Endodermal cell (in vitro differentiated cells): ENCODE measurements at regions not wholly inside any gene's neighbourhood (a gene's known extent, or its start where the extent isn't known, plus 50 kb on each side); places are given as distances from the start of the nearest gene placed in this dataset.

Experiments
- DNase-seq: peaks from one replicate; pipeline ENCODE4 v3.0.0-alpha.2; 2017
- H3K27ac ChIP-seq: 2 replicates; pipeline ENCODE4 v1.5.1; 2013; ENCODE audit warnings: mild to moderate bottlenecking, low read depth, low read length, moderate library complexity
- H3K27me3 ChIP-seq: 2 replicates; pipeline ENCODE4 v1.6.1; 2013; ENCODE audit warnings: mild to moderate bottlenecking, low read length, moderate library complexity; ENCODE audit not compliant: insufficient read depth, control insufficient read depth, poor library complexity, severe bottlenecking
- H3K36me3 ChIP-seq: 2 replicates; pipeline ENCODE4 v1.7.0; 2013; ENCODE audit warnings: mild to moderate bottlenecking, low read length, moderate library complexity; ENCODE audit not compliant: control insufficient read depth, insufficient read depth
- H3K4me1 ChIP-seq: one replicate; pipeline ENCODE4 v1.7.0; 2013; ENCODE audit warnings: low read length; ENCODE audit not compliant: control insufficient read depth, insufficient read depth
- H3K4me3 ChIP-seq: 2 replicates; pipeline ENCODE4 v1.5.1; 2013; ENCODE audit warnings: mild to moderate bottlenecking, low read length, moderate library complexity
- H3K9ac ChIP-seq: 2 replicates; pipeline ENCODE4 v1.6.1; 2013; ENCODE audit warnings: mild to moderate bottlenecking, low read length, moderate library complexity; ENCODE audit not compliant: poor library complexity, severe bottlenecking; ENCODE audit errors: extremely low read depth
- H3K9me3 ChIP-seq: 2 replicates; pipeline ENCODE4 v1.6.1; 2013; ENCODE audit warnings: mild to moderate bottlenecking, low read length, moderate library complexity; ENCODE audit not compliant: control insufficient read depth
- H3K27ac Mint-ChIP-seq: 2 replicates; pipeline ENCODE4 v1.8.0; 2020; ENCODE audit warnings: mixed read lengths
- H3K27me3 Mint-ChIP-seq: 2 replicates; pipeline ENCODE4 v1.8.0; 2021; ENCODE audit warnings: mild to moderate bottlenecking, mixed read lengths; ENCODE audit not compliant: insufficient read depth
- H3K36me3 Mint-ChIP-seq: 2 replicates; pipeline ENCODE4 v1.8.0; 2020; ENCODE audit warnings: low read depth, mixed read lengths
- H3K4me1 Mint-ChIP-seq: 2 replicates; pipeline ENCODE4 v1.8.0; 2020; ENCODE audit warnings: mixed read lengths
- H3K4me3 Mint-ChIP-seq: 2 replicates; pipeline ENCODE4 v1.8.0; 2020; ENCODE audit warnings: mild to moderate bottlenecking, moderate library complexity, mixed read lengths
- H3K9me3 Mint-ChIP-seq: 2 replicates; pipeline ENCODE4 v1.8.0; 2020; ENCODE audit warnings: mild to moderate bottlenecking, mixed read lengths
- CTCF ChIP-seq: fragments of 200-600 bp; sonication (generic); conservative IDR thresholded peaks from 2 replicates; pipeline ENCODE4 v1.5.0; 2021; ENCODE audit warnings: antibody characterized with exemption, mild to moderate bottlenecking
- WGBS, 2 experiments: methylation state at CpG; one replicate each; pipeline versions ENCODE4 v1.1.5 to v1.1.7; 2013; ENCODE audit warnings: missing lambda C conversion rate in 2 of 2, mixed read lengths in 1 of 2; ENCODE audit not compliant: insufficient coverage in 1 of 2, insufficient read length in 1 of 2; 5-methylcytosine and 5-hydroxymethylcytosine counted together

GRCh38 chr18:72171596-72171995 is 372.5 kb downstream of the CBLN2 start:
- no peak overlapping the region for H3K4me3 ChIP-seq
- TF ChIP-seq CTCF: no peak
- H3K4me1 Mint-ChIP-seq: no peaks in the 10 kb centered on the region
- H3K36me3 ChIP-seq: no peaks in the 10 kb centered on the region
- peaks cover 12% of the 10 kb centered on the region for H3K9me3 Mint-ChIP-seq
- no peaks in the 10 kb centered on the region for H3K36me3 Mint-ChIP-seq
- peaks cover 52% of the 10 kb centered on the region for H3K9me3 ChIP-seq
- H3K27me3 Mint-ChIP-seq: no peaks in the 10 kb centered on the region
- H3K4me3 Mint-ChIP-seq: no peak overlapping the region
- no peaks in the 10 kb centered on the region for H3K4me1 ChIP-seq
- 92% methylated on average over 2 of the region's 2 CpGs; no CpG with 5 or more reads in 1 of the 2 experiments for WGBS, 2 experiments
- no peak overlapping the region for H3K9ac ChIP-seq
- H3K27me3 ChIP-seq: no peaks in the 10 kb centered on the region
- H3K27ac Mint-ChIP-seq: no peak overlapping the region
- no peak for DNase-seq
- no peak overlapping the region for H3K27ac ChIP-seq

DNA sequence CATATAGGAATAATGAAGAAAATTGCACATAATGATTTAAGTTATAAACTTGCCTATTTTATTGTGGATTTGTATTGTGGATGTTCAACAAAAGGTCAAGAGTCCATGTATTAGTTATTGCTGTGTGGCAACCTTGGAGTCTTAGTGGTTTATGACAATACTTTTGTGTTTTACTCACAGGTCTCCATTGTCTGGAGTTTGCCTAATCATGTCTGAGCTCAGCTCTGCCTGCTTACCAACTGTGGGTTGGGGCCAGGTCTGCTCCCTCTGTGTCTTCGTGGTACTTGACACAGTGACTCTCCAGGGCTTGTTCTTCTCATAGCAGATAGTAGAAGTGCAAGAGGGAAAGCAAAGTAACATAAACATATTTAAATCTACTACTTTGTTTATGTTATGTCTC is 382.5 kb downstream of the CBLN2 start:
- no peak overlapping the region for H3K4me3 Mint-ChIP-seq
- 54% methylated on average over 1 of the region's 1 CpG; no CpG with 5 or more reads in 1 of the 2 experiments for WGBS, 2 experiments

GRCh38 chr18:72160510-72161445 is 383.4 kb downstream of the CBLN2 start:
- Mint-ChIP-seq H3K27me3 (no peaks in the 10 kb centered on the region), H3K27ac (no peak overlapping the region), H3K9me3 (no peaks in the 10 kb centered on the region), H3K4me1 (peaks cover 2% of the 10 kb centered on the region), H3K4me3 (no peak overlapping the region), H3K36me3 (no peaks in the 10 kb centered on the region)
- no peak for DNase-seq
- Histone ChIP-seq H3K27me3 (no peaks in the 10 kb centered on the region), H3K4me1 (no peaks in the 10 kb centered on the region), H3K9ac (no peak overlapping the region), H3K9me3 (peaks cover 43% of the 10 kb centered on the region), H3K36me3 (no peaks in the 10 kb centered on the region), H3K27ac (no peak overlapping the region), H3K4me3 (no peak overlapping the region)
- 59 to 80% methylated on average over 1 to 5 of the region's 5 CpGs for WGBS, 2 experiments
- no peak for TF ChIP-seq CTCF

More for the DNA sequence above, 382.5 kb downstream of the CBLN2 start:
- no peak for TF ChIP-seq CTCF
- no peaks in the 10 kb centered on the region for H3K27me3 ChIP-seq
- no peak overlapping the region for H3K27ac Mint-ChIP-seq
- H3K9me3 ChIP-seq: peaks cover 47% of the 10 kb centered on the region
- H3K4me1 Mint-ChIP-seq: peaks cover 2% of the 10 kb centered on the region
- H3K27me3 Mint-ChIP-seq: no peaks in the 10 kb centered on the region
- no peaks in the 10 kb centered on the region for H3K4me1 ChIP-seq
- H3K9ac ChIP-seq: no peak overlapping the region
- no peak for DNase-seq
- no peaks in the 10 kb centered on the region for H3K36me3 Mint-ChIP-seq
- no peak overlapping the region for H3K4me3 ChIP-seq
- no peak overlapping the region for H3K27ac ChIP-seq
- no peaks in the 10 kb centered on the region for H3K9me3 Mint-ChIP-seq
- no peaks in the 10 kb centered on the region for H3K36me3 ChIP-seq
